Fibroblast of mammary gland (primary cell): ENCODE measurements at regions not wholly inside any gene's neighbourhood (a gene's known extent, or its start where the extent isn't known, plus 50 kb on each side); places are given as distances from the start of the nearest gene placed in this dataset.

ENCODE experiments used
- DNase-seq: peaks from one replicate; pipeline ENCODE4 v3.0.0-alpha.2; 2010; ENCODE audit warnings: low read depth
- H3K4me3 ChIP-seq: 2 replicates; pipeline ENCODE4 v1.5.1; 2011; ENCODE audit warnings: low read depth, mild to moderate bottlenecking, low read length, moderate library complexity; ENCODE audit not compliant: control insufficient read depth
- TF ChIP-seq, protein P1 (sequence below): conservative IDR thresholded peaks from 2 replicates; pipeline ENCODE4 v1.5.1; 2011; ENCODE audit warnings: low read depth, low read length, inconsistent platforms; ENCODE audit not compliant: control insufficient read depth, insufficient read depth

GRCh38 chr12:98213556-98213955, 301.8 kb upstream of the TMPO start:
- H3K4me3 ChIP-seq, result no peak overlapping the region
- no peak for DNase-seq
- TF ChIP-seq, protein P1, sequence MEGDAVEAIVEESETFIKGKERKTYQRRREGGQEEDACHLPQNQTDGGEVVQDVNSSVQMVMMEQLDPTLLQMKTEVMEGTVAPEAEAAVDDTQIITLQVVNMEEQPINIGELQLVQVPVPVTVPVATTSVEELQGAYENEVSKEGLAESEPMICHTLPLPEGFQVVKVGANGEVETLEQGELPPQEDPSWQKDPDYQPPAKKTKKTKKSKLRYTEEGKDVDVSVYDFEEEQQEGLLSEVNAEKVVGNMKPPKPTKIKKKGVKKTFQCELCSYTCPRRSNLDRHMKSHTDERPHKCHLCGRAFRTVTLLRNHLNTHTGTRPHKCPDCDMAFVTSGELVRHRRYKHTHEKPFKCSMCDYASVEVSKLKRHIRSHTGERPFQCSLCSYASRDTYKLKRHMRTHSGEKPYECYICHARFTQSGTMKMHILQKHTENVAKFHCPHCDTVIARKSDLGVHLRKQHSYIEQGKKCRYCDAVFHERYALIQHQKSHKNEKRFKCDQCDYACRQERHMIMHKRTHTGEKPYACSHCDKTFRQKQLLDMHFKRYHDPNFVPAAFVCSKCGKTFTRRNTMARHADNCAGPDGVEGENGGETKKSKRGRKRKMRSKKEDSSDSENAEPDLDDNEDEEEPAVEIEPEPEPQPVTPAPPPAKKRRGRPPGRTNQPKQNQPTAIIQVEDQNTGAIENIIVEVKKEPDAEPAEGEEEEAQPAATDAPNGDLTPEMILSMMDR, result no peak

DNA sequence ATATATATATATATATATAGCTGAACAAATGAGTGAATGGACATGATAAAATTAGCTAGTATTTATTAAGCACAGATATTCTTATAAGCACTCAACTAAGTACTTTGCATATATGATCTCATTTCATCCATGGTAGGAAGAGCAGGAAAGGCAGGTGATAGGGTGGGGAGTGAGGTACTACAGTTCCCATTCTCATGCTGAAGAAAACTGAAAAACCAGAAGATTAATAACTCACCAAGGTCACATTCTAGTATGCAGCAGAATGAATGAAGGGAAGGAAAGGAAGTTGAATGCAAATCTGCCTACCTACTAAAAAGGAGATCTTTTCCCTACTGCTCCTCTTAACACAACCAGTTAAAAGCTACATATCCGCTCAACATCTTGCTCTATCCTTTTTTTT, 298.1 kb upstream of the TMPO start:
- DNase-seq, result no peak
- no peak overlapping the region for H3K4me3 ChIP-seq
- TF ChIP-seq, protein P1, result no peak

DNA sequence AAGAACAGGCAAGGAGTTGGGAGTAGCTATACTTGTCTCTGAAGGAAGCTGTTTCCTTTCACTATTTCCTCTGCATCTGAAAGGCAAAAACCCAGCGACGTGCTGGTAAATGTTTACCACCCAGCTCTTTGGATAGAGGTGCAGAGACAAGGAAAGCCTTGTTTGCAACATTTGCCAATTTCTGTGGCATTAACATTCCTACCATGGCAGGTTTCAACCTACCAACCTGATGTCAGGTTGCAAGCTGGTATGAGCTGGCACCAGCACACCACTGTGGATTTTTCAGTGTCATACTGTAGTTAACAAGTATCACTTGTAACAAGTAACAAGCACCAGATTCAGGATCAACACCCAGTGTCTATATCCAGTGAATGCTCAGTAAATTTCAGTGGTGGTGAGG, 294.8 kb upstream of the TMPO start:
- DNase-seq, result no peak
- no peak overlapping the region for H3K4me3 ChIP-seq

DNA sequence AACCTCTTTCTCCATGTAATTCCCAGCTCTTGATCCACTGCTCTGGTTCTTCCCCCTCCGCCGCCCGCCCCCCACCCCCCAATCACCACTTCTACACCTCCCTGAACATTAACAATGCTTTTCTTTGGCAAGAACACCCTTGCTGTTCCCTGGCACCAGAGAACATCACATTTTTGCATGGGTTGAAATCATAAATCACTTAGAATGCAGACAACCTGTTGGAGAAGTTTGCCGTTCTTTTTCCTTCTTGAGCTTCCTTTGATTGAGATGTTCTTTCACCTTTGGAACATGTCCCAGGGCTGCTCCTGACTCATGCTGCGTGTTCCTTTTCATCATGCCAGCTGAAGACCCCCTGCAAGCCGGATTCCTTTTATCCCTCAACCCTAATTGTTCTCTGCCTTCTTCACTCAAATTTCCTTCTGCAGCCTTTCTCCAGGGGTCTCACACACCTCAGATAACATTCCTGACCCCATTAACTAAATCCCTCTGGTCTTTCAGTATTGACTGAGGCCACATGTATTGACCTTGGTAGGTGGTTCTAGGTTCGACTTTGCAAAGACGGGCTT, 294.1 kb upstream of the TMPO start:
- H3K4me3 ChIP-seq, result no peak overlapping the region
- TF ChIP-seq, protein P1, result no peak
- no peak for DNase-seq

More for the DNA sequence above, 294.8 kb upstream of the TMPO start:
- TF ChIP-seq, protein P1, result no peak

GRCh38 chr12:98222135-98222534, 293.3 kb upstream of the TMPO start:
- TF ChIP-seq, protein P1, result no peak
- no peak for DNase-seq

GRCh38 chr12:98224584-98225221, 290.7 kb upstream of the TMPO start:
- no peak overlapping the region for H3K4me3 ChIP-seq
- TF ChIP-seq, protein P1, result no peak
- no peak for DNase-seq

More at GRCh38 chr12:98222135-98222534, 293.3 kb upstream of the TMPO start:
- H3K4me3 ChIP-seq, result no peak overlapping the region
